ENCODE measurements at regions not wholly inside any gene's neighbourhood (a gene's known extent, or its start where the extent isn't known, plus 50 kb on each side); places are given as distances from the start of the nearest gene placed in this dataset.
"Not testable (repeated sequence)": the region's sequence is repeated elsewhere in the genome, so short reads cannot be mapped to it uniquely, and the experiment has no call there.

DNA sequence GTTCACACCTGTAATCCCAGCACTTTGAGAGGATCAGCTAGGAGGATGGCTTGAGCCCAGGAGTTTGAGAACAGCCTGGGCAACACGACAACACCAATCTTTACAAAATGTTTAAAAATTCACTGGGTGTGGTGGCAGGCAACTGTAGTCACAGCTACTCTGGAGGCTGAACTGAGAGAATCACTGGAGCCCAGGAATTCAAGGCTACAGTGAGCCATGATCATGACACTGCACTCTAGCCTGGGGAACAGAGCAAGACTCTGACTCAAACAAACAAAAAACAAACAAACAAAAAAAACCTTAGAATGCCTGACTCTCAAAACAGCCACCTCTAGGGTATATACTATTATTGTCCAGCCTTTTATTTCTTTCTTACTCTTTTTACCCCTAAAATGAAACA lies 56.5 kb upstream of the PAPSS2 start:
- DNase-seq, result no peak

- DNase-seq, result no peak
These were observed 55.9 kb upstream of the PAPSS2 start for GRCh38 chr10:87603769-87604168.

DNA sequence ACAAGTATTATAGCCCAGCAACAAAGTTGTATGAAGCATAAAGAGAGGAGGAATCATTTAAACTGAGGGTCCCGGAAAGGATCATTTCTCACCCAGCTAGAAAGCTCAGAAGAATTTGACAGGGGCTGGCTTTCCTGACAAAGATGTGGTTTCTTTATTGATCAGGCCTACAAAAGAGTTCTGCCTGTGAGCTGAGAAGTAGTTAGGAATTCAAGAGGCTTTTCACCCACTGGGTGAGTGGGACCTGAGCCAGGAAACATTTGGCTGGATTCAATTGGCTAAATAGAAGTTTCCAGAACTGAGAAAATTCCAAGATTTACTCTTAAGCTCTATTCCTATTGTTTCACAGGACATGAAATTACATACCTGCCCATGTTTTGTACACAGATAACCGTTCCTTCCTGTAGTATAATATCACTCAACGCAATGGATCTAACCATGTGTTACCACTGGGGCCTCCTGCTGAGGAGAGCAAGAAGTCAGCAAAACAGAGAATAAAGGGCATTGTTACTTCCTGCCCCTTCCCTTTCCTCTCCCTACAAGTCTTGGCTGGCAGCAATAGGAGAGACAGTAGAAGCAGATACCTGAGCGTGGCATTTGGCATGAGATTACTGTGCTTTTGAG lies 53.9 kb upstream of the PAPSS2 start:
- DNase-seq, result no peak

- DNase-seq, result peak; percentile 1
These were observed 50.9 kb upstream of the PAPSS2 start for GRCh38 chr10:87608756-87609155.

DNA sequence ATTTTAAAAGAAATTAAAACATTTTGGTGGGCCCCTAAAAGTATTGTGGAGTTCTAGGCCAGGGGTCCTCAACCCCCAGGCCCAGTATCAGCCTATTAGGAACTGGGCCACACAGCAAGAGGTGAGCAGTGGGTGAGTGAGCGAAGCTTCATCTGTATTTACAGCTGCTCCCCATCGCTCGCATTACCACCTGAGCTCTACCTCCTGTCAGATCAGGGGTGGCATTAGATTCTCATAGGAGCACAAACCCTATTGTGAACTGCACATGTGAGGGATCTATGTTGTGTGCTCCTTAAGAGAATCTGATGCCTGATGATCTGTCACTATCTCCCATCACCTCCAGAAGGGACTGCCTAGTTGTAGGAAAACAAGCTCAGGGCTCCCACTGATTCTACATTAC lies 50.1 kb upstream of the PAPSS2 start:
- DNase-seq, result not testable (repeated sequence)

Measured in NCI-H526 treated with DMSO at 0.1 percent for 48 hours (cell line).